WERI-Rb-1 (cell line): ENCODE measurements at regions not wholly inside any gene's neighbourhood (a gene's known extent, or its start where the extent isn't known, plus 50 kb on each side); places are given as distances from the start of the nearest gene placed in this dataset.

ENCODE experiments used
- DNase-seq: peaks from one replicate; pipeline ENCODE4 v3.0.0-alpha.2; 2020
- H3K27ac ChIP-seq: fragments of 250-450 bp; sonication (Bioruptor Pico); 2 replicates; pipeline ENCODE4 v1.5.1; 2020; ENCODE audit warnings: mild to moderate bottlenecking, moderate library complexity
- H3K27me3 ChIP-seq: fragments of 250-450 bp; sonication (Bioruptor Pico); 2 replicates; pipeline ENCODE4 v1.5.1; 2021; ENCODE audit warnings: mild to moderate bottlenecking, low read depth, moderate library complexity; ENCODE audit not compliant: insufficient read depth, severe bottlenecking
- H3K36me3 ChIP-seq: fragments of 250-450 bp; sonication (Bioruptor Pico); 2 replicates; pipeline ENCODE4 v1.5.1; 2020; ENCODE audit warnings: mild to moderate bottlenecking, moderate library complexity
- H3K4me3 ChIP-seq: 2 replicates; pipeline ENCODE4 v1.5.1; 2011; ENCODE audit warnings: low read depth, mild to moderate bottlenecking, control low read depth, low read length
- H3K9me3 ChIP-seq: fragments of 250-450 bp; sonication (Bioruptor Pico); 2 replicates; pipeline ENCODE4 v1.5.1; 2021; ENCODE audit warnings: mild to moderate bottlenecking, moderate library complexity; ENCODE audit not compliant: severe bottlenecking
- CTCF ChIP-seq: IDR thresholded peaks from 2 replicates; pipeline ENCODE4 v1.5.1; 2011; ENCODE audit warnings: low read depth, mild to moderate bottlenecking, control low read depth, inconsistent platforms, low read length

- Histone ChIP-seq H3K27ac (no peak overlapping the region), H3K36me3 (no peaks in the 10 kb centered on the region), H3K27me3 (no peaks in the 10 kb centered on the region), H3K4me3 (no peak overlapping the region), H3K9me3 (no peaks in the 10 kb centered on the region)
- no peak for DNase-seq
- no peak for TF ChIP-seq CTCF
Measured at GRCh38 chrX:39481621-39482020, 616.1 kb downstream of the BCOR start.

- DNase-seq = no peak
- Histone ChIP-seq H3K9me3 (no peaks in the 10 kb centered on the region), H3K27me3 (no peaks in the 10 kb centered on the region), H3K4me3 (no peak overlapping the region), H3K27ac (no peak overlapping the region), H3K36me3 (no peaks in the 10 kb centered on the region)
- TF ChIP-seq CTCF = no peak
Measured at GRCh38 chrX:39484159-39485068, 613.3 kb downstream of the BCOR start.

- Histone ChIP-seq H3K27me3 (no peaks in the 10 kb centered on the region), H3K27ac (no peak overlapping the region), H3K36me3 (no peaks in the 10 kb centered on the region), H3K4me3 (no peak overlapping the region), H3K9me3 (peaks cover 5% of the 10 kb centered on the region)
- TF ChIP-seq CTCF = no peak
- DNase-seq = no peak
Measured at GRCh38 chrX:39487166-39487968, 610.4 kb downstream of the BCOR start.

- no peak overlapping the region for H3K27ac ChIP-seq
- H3K9me3 ChIP-seq = peaks cover 5% of the 10 kb centered on the region
- no peak for DNase-seq
- TF ChIP-seq CTCF = no peak
- H3K27me3 ChIP-seq = no peaks in the 10 kb centered on the region
- H3K36me3 ChIP-seq = no peaks in the 10 kb centered on the region
- H3K4me3 ChIP-seq = no peak overlapping the region
Measured at GRCh38 chrX:39487969-39488330, 609.8 kb downstream of the BCOR start.

GRCh38 chrX:39491548-39492297 is 606.0 kb downstream of the BCOR start:
- DNase-seq = peak; percentile 45
- no peak for TF ChIP-seq CTCF
- Histone ChIP-seq H3K27ac (peak overlapping the region; percentile 52), H3K9me3 (peaks cover 7% of the 10 kb centered on the region), H3K36me3 (no peaks in the 10 kb centered on the region), H3K27me3 (no peaks in the 10 kb centered on the region), H3K4me3 (no peak overlapping the region)
